ENCODE measurements at regions not wholly inside any gene's neighbourhood (a gene's known extent, or its start where the extent isn't known, plus 50 kb on each side); places are given as distances from the start of the nearest gene placed in this dataset.

GRCh38 chr20:48275286-48276020 lies 490.2 kb upstream of the SULF2 start:
- no peak for DNase-seq

GRCh38 chr20:48273843-48274242 lies 488.6 kb upstream of the SULF2 start:
- DNase-seq, result no peak
- ATAC-seq, result no peak

More at GRCh38 chr20:48275286-48276020, 490.2 kb upstream of the SULF2 start:
- no peak for ATAC-seq

- DNase-seq, result no peak
- no peak for ATAC-seq
These were observed 485.6 kb upstream of the SULF2 start for GRCh38 chr20:48270885-48271284.

GRCh38 chr20:48267860-48268633 lies 482.8 kb upstream of the SULF2 start:
- no peak for ATAC-seq

GRCh38 chr20:48266571-48266970 lies 481.3 kb upstream of the SULF2 start:
- DNase-seq (no peak), ATAC-seq (no peak)

More at GRCh38 chr20:48267860-48268633, 482.8 kb upstream of the SULF2 start:
- no peak for DNase-seq

- ATAC-seq, result no peak
- DNase-seq, result no peak
These were observed 480.5 kb upstream of the SULF2 start for GRCh38 chr20:48265791-48266190.

GRCh38 chr20:48262955-48263354 lies 477.7 kb upstream of the SULF2 start:
- no peak for DNase-seq
- ATAC-seq, result no peak

- no peak for ATAC-seq
These were observed 477.2 kb upstream of the SULF2 start for GRCh38 chr20:48262466-48262865.

GRCh38 chr20:48261398-48261910 lies 476.2 kb upstream of the SULF2 start:
- ATAC-seq (no peak), DNase-seq (no peak)

More at GRCh38 chr20:48262466-48262865, 477.2 kb upstream of the SULF2 start:
- no peak for DNase-seq

GRCh38 chr20:48260129-48260756 lies 475.0 kb upstream of the SULF2 start:
- DNase-seq, result no peak
- ATAC-seq, result no peak

- DNase-seq (no peak), ATAC-seq (no peak)
These were observed 474.2 kb upstream of the SULF2 start for GRCh38 chr20:48259456-48259855.

GRCh38 chr20:48257833-48258232 lies 472.6 kb upstream of the SULF2 start:
- no peak for DNase-seq
- no peak for ATAC-seq

GRCh38 chr20:48247961-48248360 lies 462.7 kb upstream of the SULF2 start:
- no peak for DNase-seq
- no peak for ATAC-seq

GRCh38 chr20:48246061-48246790 lies 460.9 kb upstream of the SULF2 start:
- no peak for DNase-seq
- ATAC-seq, result no peak

- ATAC-seq (no peak), DNase-seq (no peak)
These were observed 457.3 kb upstream of the SULF2 start for GRCh38 chr20:48242623-48243022.

- ATAC-seq, result no peak
- no peak for DNase-seq
These were observed 456.2 kb upstream of the SULF2 start for GRCh38 chr20:48241482-48241881.

- ATAC-seq, result no peak
- DNase-seq, result no peak
These were observed 453.5 kb upstream of the SULF2 start for GRCh38 chr20:48238781-48239180.

GRCh38 chr20:48238326-48238725 lies 453.0 kb upstream of the SULF2 start:
- no peak for DNase-seq
- peak; percentile 23 for ATAC-seq

- ATAC-seq, result no peak
- no peak for DNase-seq
These were observed 451.0 kb upstream of the SULF2 start for GRCh38 chr20:48236000-48236970.

GRCh38 chr20:48234951-48235350 lies 449.7 kb upstream of the SULF2 start:
- no peak for ATAC-seq
- DNase-seq, result no peak
